RWPE2 (cell line): ENCODE measurements at regions not wholly inside any gene's neighbourhood (a gene's known extent, or its start where the extent isn't known, plus 50 kb on each side); places are given as distances from the start of the nearest gene placed in this dataset.

Source experiments
- ATAC-seq: fragments of 200-7000 bp; cut with Tn5 transposase; 3 replicates; pipeline ENCODE4 v1.9.1; 2021; ENCODE audit warnings: low read depth
- DNase-seq: peaks from one replicate; pipeline ENCODE4 v3.0.0-alpha.2; 2020; ENCODE audit warnings: low spot score
- H3K27ac ChIP-seq: fragments of 450-650 bp; 2 replicates; pipeline ENCODE4 v1.5.1; 2017; ENCODE audit warnings: mild to moderate bottlenecking; ENCODE audit not compliant: poor library complexity, severe bottlenecking
- H3K27me3 ChIP-seq: fragments of 250-450 bp; sonication (Bioruptor Pico); 2 replicates; pipeline ENCODE4 v1.5.1; 2021; ENCODE audit warnings: mild to moderate bottlenecking, moderate library complexity; ENCODE audit not compliant: insufficient read depth, poor library complexity, severe bottlenecking
- H3K36me3 ChIP-seq: fragments of 250-450 bp; sonication (Bioruptor Pico); 2 replicates; pipeline ENCODE4 v1.5.1; 2020; ENCODE audit warnings: low read depth, mild to moderate bottlenecking, moderate library complexity
- H3K4me1 ChIP-seq: fragments of 250-450 bp; sonication (Bioruptor Pico); 2 replicates; pipeline ENCODE4 v1.5.1; 2021; ENCODE audit warnings: mild to moderate bottlenecking, moderate library complexity; ENCODE audit not compliant: insufficient read depth, poor library complexity, severe bottlenecking
- H3K4me3 ChIP-seq: fragments of 250-450 bp; sonication (Bioruptor Pico); 2 replicates; pipeline ENCODE4 v1.5.1; 2021; ENCODE audit warnings: mild to moderate bottlenecking, moderate library complexity; ENCODE audit not compliant: severe bottlenecking
- H3K9me3 ChIP-seq: fragments of 250-450 bp; sonication (Bioruptor Pico); 2 replicates; pipeline ENCODE4 v1.5.1; 2021; ENCODE audit warnings: mild to moderate bottlenecking, moderate library complexity; ENCODE audit not compliant: severe bottlenecking
- CTCF ChIP-seq: fragments of 450-650 bp; IDR thresholded peaks from one replicate; pipeline ENCODE4 v1.5.1; 2017; ENCODE audit warnings: mild to moderate bottlenecking, moderate library complexity; ENCODE audit not compliant: poor library complexity, severe bottlenecking

- no peak overlapping the region for H3K4me3 ChIP-seq
- H3K27ac ChIP-seq, result no peak overlapping the region
- DNase-seq, result no peak
- no peaks in the 10 kb centered on the region for H3K27me3 ChIP-seq
- no peaks in the 10 kb centered on the region for H3K9me3 ChIP-seq
- ATAC-seq, result no peak
- H3K36me3 ChIP-seq, result no peaks in the 10 kb centered on the region
- TF ChIP-seq CTCF, result no peak
- H3K4me1 ChIP-seq, result no peaks in the 10 kb centered on the region
Measured at GRCh38 chr1:81453367-81453703, 347.4 kb upstream of the ADGRL2 start.

GRCh38 chr1:81452693-81453366, 347.9 kb upstream of the ADGRL2 start:
- no peak for TF ChIP-seq CTCF
- Histone ChIP-seq H3K4me3 (no peak overlapping the region), H3K36me3 (no peaks in the 10 kb centered on the region), H3K27ac (no peak overlapping the region), H3K4me1 (no peaks in the 10 kb centered on the region), H3K9me3 (no peaks in the 10 kb centered on the region), H3K27me3 (no peaks in the 10 kb centered on the region)
- ATAC-seq, result no peak; the same call in 2 of the 3 replicates
- DNase-seq, result no peak

GRCh38 chr1:81449786-81450185, 350.9 kb upstream of the ADGRL2 start:
- no peaks in the 10 kb centered on the region for H3K36me3 ChIP-seq
- no peak for TF ChIP-seq CTCF
- H3K4me3 ChIP-seq, result no peak overlapping the region
- H3K27me3 ChIP-seq, result no peaks in the 10 kb centered on the region
- H3K9me3 ChIP-seq, result no peaks in the 10 kb centered on the region
- no peak for DNase-seq
- no peak overlapping the region for H3K27ac ChIP-seq
- no peak for ATAC-seq
- no peaks in the 10 kb centered on the region for H3K4me1 ChIP-seq

- DNase-seq (no peak), ATAC-seq (no peak)
- no peaks in the 10 kb centered on the region for H3K27me3 ChIP-seq
- no peak overlapping the region for H3K27ac ChIP-seq
- H3K36me3 ChIP-seq, result no peaks in the 10 kb centered on the region
- no peaks in the 10 kb centered on the region for H3K9me3 ChIP-seq
- no peaks in the 10 kb centered on the region for H3K4me1 ChIP-seq
- TF ChIP-seq CTCF, result no peak
- no peak overlapping the region for H3K4me3 ChIP-seq
Measured at GRCh38 chr1:81446000-81446669, 354.6 kb upstream of the ADGRL2 start.

- Histone ChIP-seq H3K27ac (no peak overlapping the region), H3K36me3 (no peaks in the 10 kb centered on the region), H3K4me1 (no peaks in the 10 kb centered on the region), H3K27me3 (no peaks in the 10 kb centered on the region), H3K4me3 (no peak overlapping the region), H3K9me3 (no peaks in the 10 kb centered on the region)
- TF ChIP-seq CTCF, result no peak
- DNase-seq, result no peak
- ATAC-seq, result no peak
Measured at GRCh38 chr1:81443288-81443687, 357.4 kb upstream of the ADGRL2 start.
